OCI-LY1 (cell line): ENCODE measurements at regions not wholly inside any gene's neighbourhood (a gene's known extent, or its start where the extent isn't known, plus 50 kb on each side); places are given as distances from the start of the nearest gene placed in this dataset.

Experiments
- H2AFZ ChIP-seq: fragments of 200-600 bp; sonication (generic), shearing (Covaris generic); 2 replicates; pipeline ENCODE4 v1.6.0; 2014; ENCODE audit warnings: antibody characterized with exemption, mild to moderate bottlenecking, low read length
- H3F3A ChIP-seq: fragments of 200-600 bp; sonication (generic), shearing (Covaris generic); 2 replicates; pipeline ENCODE4 v1.6.0; 2014; ENCODE audit warnings: mild to moderate bottlenecking, antibody characterized with exemption, low read length, moderate library complexity; ENCODE audit not compliant: insufficient read depth
- H3K27ac ChIP-seq: fragments of 200-600 bp; sonication (generic); 2 replicates; pipeline ENCODE4 v1.5.1; 2014; ENCODE audit warnings: low read length, mixed run types, mild to moderate bottlenecking, low read depth; ENCODE audit not compliant: poor library complexity, severe bottlenecking
- H3K27me3 ChIP-seq: fragments of 200-600 bp; sonication (generic); 2 replicates; pipeline ENCODE4 v1.6.0; 2014; ENCODE audit warnings: antibody characterized with exemption, mild to moderate bottlenecking, low read length, moderate library complexity; ENCODE audit not compliant: insufficient read depth
- H3K36me3 ChIP-seq: fragments of 200-600 bp; sonication (generic); 2 replicates; pipeline ENCODE4 v1.6.1; 2014; ENCODE audit warnings: mild to moderate bottlenecking, antibody characterized with exemption, low read length, moderate library complexity, mixed read lengths; ENCODE audit not compliant: insufficient read depth
- H3K4me1 ChIP-seq: fragments of 200-600 bp; sonication (generic); 2 replicates; pipeline ENCODE4 v1.5.1; 2014; ENCODE audit warnings: mild to moderate bottlenecking, low read length, moderate library complexity; ENCODE audit not compliant: insufficient read depth, severe bottlenecking
- H3K4me2 ChIP-seq: fragments of 200-600 bp; sonication (generic), shearing (Covaris generic); 2 replicates; pipeline ENCODE4 v1.6.1; 2014; ENCODE audit warnings: low read length
- H3K4me3 ChIP-seq: fragments of 200-600 bp; sonication (generic); 2 replicates; pipeline ENCODE4 v1.5.1; 2014; ENCODE audit warnings: low read length, low read depth, mild to moderate bottlenecking, mixed read lengths; ENCODE audit not compliant: poor library complexity, severe bottlenecking
- H3K79me2 ChIP-seq: fragments of 200-600 bp; shearing (Covaris generic); 2 replicates; pipeline ENCODE4 v1.6.1; 2016; ENCODE audit warnings: mixed run types, low read length, mixed read lengths; ENCODE audit not compliant: insufficient read depth
- H3K9ac ChIP-seq: fragments of 200-600 bp; sonication (generic), shearing (Covaris generic); 2 replicates; pipeline ENCODE4 v1.6.1; 2014; ENCODE audit warnings: mild to moderate bottlenecking, low read length, mixed read lengths
- H3K9me2 ChIP-seq: fragments of 200-600 bp; sonication (generic), shearing (Covaris generic); 2 replicates; pipeline ENCODE4 v1.6.1; 2014; ENCODE audit warnings: low read depth, mild to moderate bottlenecking, low read length, mixed read lengths
- H3K9me3 ChIP-seq: fragments of 200-600 bp; shearing (Covaris generic); 2 replicates; pipeline ENCODE4 v1.6.1; 2014; ENCODE audit warnings: low read length, mixed read lengths
- H4K20me1 ChIP-seq: fragments of 200-600 bp; sonication (generic), shearing (Covaris generic); 2 replicates; pipeline ENCODE4 v1.6.0; 2016; ENCODE audit warnings: mild to moderate bottlenecking, low read length; ENCODE audit not compliant: insufficient read depth
- EZH2 ChIP-seq: fragments of 200-600 bp; sonication (generic), shearing (Covaris generic); IDR thresholded peaks from 2 replicates; pipeline ENCODE4 v1.8.0; 2017; ENCODE audit warnings: borderline replicate concordance, mixed run types, mild to moderate bottlenecking, antibody characterized with exemption, low read length, moderate library complexity, mixed read lengths
- TF ChIP-seq, protein P1 (sequence below): fragments of 200-600 bp; sonication (generic), shearing (Covaris generic); IDR thresholded peaks from 2 replicates; pipeline ENCODE4 v1.5.1; 2017; ENCODE audit warnings: mild to moderate bottlenecking, antibody characterized with exemption, low read length, moderate library complexity, mixed read lengths

DNA sequence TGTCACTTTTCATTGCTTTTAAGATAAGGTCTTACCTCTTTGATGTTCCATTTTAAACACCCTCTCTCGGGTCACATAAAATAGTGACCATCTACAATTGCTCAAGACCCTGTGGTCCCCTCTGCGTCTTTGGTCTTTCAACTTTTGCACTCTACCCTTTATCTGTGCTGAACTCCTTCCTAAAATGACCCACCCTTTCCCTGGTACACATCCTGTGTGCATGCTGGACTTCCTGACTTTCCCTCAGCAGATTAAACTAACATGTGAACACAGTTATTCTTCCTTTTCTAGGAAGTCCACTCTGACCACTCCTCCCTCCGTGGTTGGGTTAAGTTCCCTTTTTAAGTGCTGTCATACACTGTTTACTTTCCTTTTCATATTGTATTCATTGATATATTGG is 414.2 kb downstream of the GABRB3 start:
- Histone ChIP-seq H3K79me2 (no peaks in the 10 kb centered on the region), H3K9ac (no peak overlapping the region), H3F3A (no peaks in the 10 kb centered on the region), H3K27me3 (no peaks in the 10 kb centered on the region), H3K4me3 (no peak overlapping the region), H3K9me3 (no peaks in the 10 kb centered on the region), H3K4me1 (no peaks in the 10 kb centered on the region), H3K4me2 (no peak overlapping the region), H3K36me3 (no peaks in the 10 kb centered on the region), H4K20me1 (no peaks in the 10 kb centered on the region), H2AFZ (no peak overlapping the region), H3K9me2 (no peaks in the 10 kb centered on the region), H3K27ac (no peak overlapping the region)
- TF ChIP-seq, protein P1, sequence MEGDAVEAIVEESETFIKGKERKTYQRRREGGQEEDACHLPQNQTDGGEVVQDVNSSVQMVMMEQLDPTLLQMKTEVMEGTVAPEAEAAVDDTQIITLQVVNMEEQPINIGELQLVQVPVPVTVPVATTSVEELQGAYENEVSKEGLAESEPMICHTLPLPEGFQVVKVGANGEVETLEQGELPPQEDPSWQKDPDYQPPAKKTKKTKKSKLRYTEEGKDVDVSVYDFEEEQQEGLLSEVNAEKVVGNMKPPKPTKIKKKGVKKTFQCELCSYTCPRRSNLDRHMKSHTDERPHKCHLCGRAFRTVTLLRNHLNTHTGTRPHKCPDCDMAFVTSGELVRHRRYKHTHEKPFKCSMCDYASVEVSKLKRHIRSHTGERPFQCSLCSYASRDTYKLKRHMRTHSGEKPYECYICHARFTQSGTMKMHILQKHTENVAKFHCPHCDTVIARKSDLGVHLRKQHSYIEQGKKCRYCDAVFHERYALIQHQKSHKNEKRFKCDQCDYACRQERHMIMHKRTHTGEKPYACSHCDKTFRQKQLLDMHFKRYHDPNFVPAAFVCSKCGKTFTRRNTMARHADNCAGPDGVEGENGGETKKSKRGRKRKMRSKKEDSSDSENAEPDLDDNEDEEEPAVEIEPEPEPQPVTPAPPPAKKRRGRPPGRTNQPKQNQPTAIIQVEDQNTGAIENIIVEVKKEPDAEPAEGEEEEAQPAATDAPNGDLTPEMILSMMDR = no peak
- TF ChIP-seq EZH2 = no peak

DNA sequence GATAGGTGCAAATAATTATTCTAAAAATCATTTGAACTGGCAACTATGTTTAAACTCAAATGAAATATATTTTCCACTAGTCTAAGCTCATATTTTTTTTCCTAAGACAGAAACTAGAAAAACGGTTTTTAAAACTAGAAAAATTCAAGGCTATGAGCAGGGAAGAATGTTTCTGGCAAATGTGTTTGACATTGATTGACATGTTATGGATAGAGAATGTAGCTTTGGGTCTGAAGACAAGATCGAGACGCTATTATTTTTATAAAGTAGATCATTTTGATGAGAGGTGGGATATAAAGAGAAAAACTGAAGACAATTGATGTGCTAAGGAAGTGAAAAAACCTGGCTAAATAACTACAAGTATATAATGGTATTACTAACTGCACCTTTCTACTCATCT is 415.2 kb downstream of the GABRB3 start:
- H2AFZ ChIP-seq = no peak overlapping the region
- H4K20me1 ChIP-seq = no peaks in the 10 kb centered on the region
- H3K4me3 ChIP-seq = no peak overlapping the region
- H3K4me2 ChIP-seq = no peak overlapping the region
- no peaks in the 10 kb centered on the region for H3K4me1 ChIP-seq
- H3K79me2 ChIP-seq = no peaks in the 10 kb centered on the region
- no peak overlapping the region for H3K27ac ChIP-seq
- no peaks in the 10 kb centered on the region for H3K9me2 ChIP-seq
- no peaks in the 10 kb centered on the region for H3K27me3 ChIP-seq
- no peaks in the 10 kb centered on the region for H3F3A ChIP-seq
- no peaks in the 10 kb centered on the region for H3K36me3 ChIP-seq
- no peaks in the 10 kb centered on the region for H3K9me3 ChIP-seq
- TF ChIP-seq, protein P1 = no peak
- TF ChIP-seq EZH2 = no peak
- no peak overlapping the region for H3K9ac ChIP-seq

DNA sequence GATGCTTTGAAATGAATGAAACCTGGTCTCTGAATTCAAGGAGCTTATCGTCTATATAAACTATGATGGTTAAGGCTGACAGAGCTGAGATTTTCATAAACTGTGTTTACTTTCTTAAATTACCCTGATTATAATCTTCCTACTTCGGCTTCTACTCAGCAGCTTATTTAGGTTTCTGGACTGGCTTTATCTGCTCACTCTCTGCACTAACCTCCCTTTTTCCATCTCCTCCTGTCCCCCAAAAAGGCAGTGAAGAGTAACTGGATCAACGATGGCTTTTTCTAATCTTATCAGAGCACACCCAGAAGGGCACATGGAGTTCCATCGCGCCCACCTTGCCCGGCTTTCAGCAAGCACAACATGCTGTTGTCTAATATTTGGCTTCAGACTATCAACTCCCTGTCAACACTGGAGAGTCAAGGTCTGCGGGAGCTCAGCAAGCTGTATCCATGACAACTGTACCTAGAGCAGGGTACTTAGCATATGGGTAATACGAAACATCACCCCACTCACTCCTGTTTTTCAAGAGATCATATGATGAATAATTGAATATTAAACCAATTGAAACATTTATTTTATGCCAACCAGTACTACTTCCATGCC is 417.3 kb downstream of the GABRB3 start:
- no peaks in the 10 kb centered on the region for H3K27me3 ChIP-seq
- no peaks in the 10 kb centered on the region for H3K79me2 ChIP-seq
- no peaks in the 10 kb centered on the region for H3F3A ChIP-seq
- no peaks in the 10 kb centered on the region for H3K4me1 ChIP-seq
- H3K27ac ChIP-seq = no peak overlapping the region
- no peak overlapping the region for H3K4me3 ChIP-seq
- H3K4me2 ChIP-seq = no peak overlapping the region
- no peaks in the 10 kb centered on the region for H3K36me3 ChIP-seq
- H4K20me1 ChIP-seq = no peaks in the 10 kb centered on the region
- H2AFZ ChIP-seq = no peak overlapping the region
- H3K9me3 ChIP-seq = no peaks in the 10 kb centered on the region
- H3K9ac ChIP-seq = no peak overlapping the region
- no peak for TF ChIP-seq EZH2
- TF ChIP-seq, protein P1 = no peak
- no peaks in the 10 kb centered on the region for H3K9me2 ChIP-seq
